ENCODE measurements at regions not wholly inside any gene's neighbourhood (a gene's known extent, or its start where the extent isn't known, plus 50 kb on each side); places are given as distances from the start of the nearest gene placed in this dataset.

GRCh38 chr3:72666447-72666755 is 181.8 kb downstream of the SHQ1 start:
- H3K27me3 ChIP-seq (replicated peaks; ENCODE audit: insufficient read depth, low read length) = no peaks in the 10 kb centered on the region
- H2AFZ ChIP-seq (ENCODE audit: low read length) = no peak overlapping the region
- TF ChIP-seq EZH2 (optimal IDR thresholded peaks at IDR 0.05; ENCODE audit: low read depth, low read length) = no peak
- no peak for TF ChIP-seq CTCF (IDR thresholded peaks at IDR 0.05; ENCODE audit: low read length)
- TF ChIP-seq EZH2phosphoT487 (IDR thresholded peaks at IDR 0.05; ENCODE audit: low read length) = no peak
- no peak overlapping the region for H3K9ac ChIP-seq (ENCODE audit: low read length)
- H3K79me2 ChIP-seq (ENCODE audit: low read length) = no peaks in the 10 kb centered on the region
- H3K4me1 ChIP-seq (ENCODE audit: low read length) = no peaks in the 10 kb centered on the region
- no peak overlapping the region for H3K4me3 ChIP-seq (ENCODE audit: low read length)
- H4K20me1 ChIP-seq (ENCODE audit: insufficient read depth, low read length) = no peaks in the 10 kb centered on the region
- H3K9me2 ChIP-seq (replicated peaks; ENCODE audit: insufficient read depth, low read length) = no peaks in the 10 kb centered on the region
- no peaks in the 10 kb centered on the region for H3K9me3 ChIP-seq (replicated peaks; ENCODE audit: insufficient read depth, low read length)
- no peak for DNase-seq
- no peak overlapping the region for H3K27ac ChIP-seq (ENCODE audit: low read length)
- H3K4me2 ChIP-seq (ENCODE audit: low read depth, low read length) = no peak overlapping the region
- H3K36me3 ChIP-seq (replicated peaks; ENCODE audit: insufficient read depth, low read length) = no peaks in the 10 kb centered on the region
- no peaks in the 10 kb centered on the region for H3F3A ChIP-seq (ENCODE audit: insufficient read depth, low read length)

- H3K9me2 ChIP-seq (replicated peaks; ENCODE audit: insufficient read depth, low read length) = no peaks in the 10 kb centered on the region
- no peak overlapping the region for H3K4me2 ChIP-seq (ENCODE audit: low read depth, low read length)
- H3K27ac ChIP-seq (ENCODE audit: low read length) = no peak overlapping the region
- no peak overlapping the region for H2AFZ ChIP-seq (ENCODE audit: low read length)
- TF ChIP-seq CTCF (IDR thresholded peaks at IDR 0.05; ENCODE audit: low read length) (peak; percentile 59), EZH2phosphoT487 (IDR thresholded peaks at IDR 0.05; ENCODE audit: low read length) (no peak)
- no peak overlapping the region for H3K4me3 ChIP-seq (ENCODE audit: low read length)
- no peaks in the 10 kb centered on the region for H4K20me1 ChIP-seq (ENCODE audit: insufficient read depth, low read length)
- H3K9me3 ChIP-seq (replicated peaks; ENCODE audit: insufficient read depth, low read length) = no peaks in the 10 kb centered on the region
- H3K4me1 ChIP-seq (ENCODE audit: low read length) = no peaks in the 10 kb centered on the region
- DNase-seq = peak; percentile 39
- no peaks in the 10 kb centered on the region for H3F3A ChIP-seq (ENCODE audit: insufficient read depth, low read length)
- no peaks in the 10 kb centered on the region for H3K36me3 ChIP-seq (replicated peaks; ENCODE audit: insufficient read depth, low read length)
- no peaks in the 10 kb centered on the region for H3K79me2 ChIP-seq (ENCODE audit: low read length)
- no peaks in the 10 kb centered on the region for H3K27me3 ChIP-seq (replicated peaks; ENCODE audit: insufficient read depth, low read length)
- H3K9ac ChIP-seq (ENCODE audit: low read length) = no peak overlapping the region
Observed at GRCh38 chr3:72665701-72666446, 182.4 kb downstream of the SHQ1 start.

GRCh38 chr3:72665103-72665502 is 183.1 kb downstream of the SHQ1 start:
- Histone ChIP-seq H3K79me2 (ENCODE audit: low read length) (no peaks in the 10 kb centered on the region), H3K27me3 (replicated peaks; ENCODE audit: insufficient read depth, low read length) (no peaks in the 10 kb centered on the region), H3K9me2 (replicated peaks; ENCODE audit: insufficient read depth, low read length) (no peaks in the 10 kb centered on the region), H3K4me1 (ENCODE audit: low read length) (no peaks in the 10 kb centered on the region), H3K4me3 (ENCODE audit: low read length) (no peak overlapping the region), H3F3A (ENCODE audit: insufficient read depth, low read length) (no peaks in the 10 kb centered on the region), H3K27ac (ENCODE audit: low read length) (no peak overlapping the region), H3K36me3 (replicated peaks; ENCODE audit: insufficient read depth, low read length) (no peaks in the 10 kb centered on the region), H2AFZ (ENCODE audit: low read length) (no peak overlapping the region), H3K9me3 (replicated peaks; ENCODE audit: insufficient read depth, low read length) (no peaks in the 10 kb centered on the region), H4K20me1 (ENCODE audit: insufficient read depth, low read length) (no peaks in the 10 kb centered on the region), H3K9ac (ENCODE audit: low read length) (no peak overlapping the region), H3K4me2 (ENCODE audit: low read depth, low read length) (no peak overlapping the region)
- TF ChIP-seq CTCF (IDR thresholded peaks at IDR 0.05; ENCODE audit: low read length) (no peak), EZH2phosphoT487 (IDR thresholded peaks at IDR 0.05; ENCODE audit: low read length) (no peak), EZH2 (optimal IDR thresholded peaks at IDR 0.05; ENCODE audit: low read depth, low read length) (no peak)
- DNase-seq = no peak
